ENCODE measurements at regions not wholly inside any gene's neighbourhood (a gene's known extent, or its start where the extent isn't known, plus 50 kb on each side); places are given as distances from the start of the nearest gene placed in this dataset.

DNA sequence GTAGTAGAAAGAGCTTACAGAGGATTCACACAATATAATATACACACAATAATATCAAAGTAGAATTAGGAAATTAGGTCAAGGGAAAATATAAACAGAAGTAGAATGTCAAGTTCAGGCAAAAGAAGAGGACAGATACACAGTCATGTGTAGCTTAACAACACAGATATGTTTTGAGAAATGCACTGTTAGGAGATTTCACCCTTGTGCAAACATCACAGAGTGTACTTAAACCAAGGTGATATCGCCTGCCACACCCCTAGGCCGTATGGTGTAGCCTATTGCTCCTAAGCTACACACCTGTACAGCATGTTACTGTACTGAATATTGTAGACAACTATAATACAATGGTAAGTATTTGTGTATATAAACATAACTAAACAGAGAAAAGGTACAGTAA is 110.0 kb upstream of the EDNRA start:
- TF ChIP-seq, protein P1, sequence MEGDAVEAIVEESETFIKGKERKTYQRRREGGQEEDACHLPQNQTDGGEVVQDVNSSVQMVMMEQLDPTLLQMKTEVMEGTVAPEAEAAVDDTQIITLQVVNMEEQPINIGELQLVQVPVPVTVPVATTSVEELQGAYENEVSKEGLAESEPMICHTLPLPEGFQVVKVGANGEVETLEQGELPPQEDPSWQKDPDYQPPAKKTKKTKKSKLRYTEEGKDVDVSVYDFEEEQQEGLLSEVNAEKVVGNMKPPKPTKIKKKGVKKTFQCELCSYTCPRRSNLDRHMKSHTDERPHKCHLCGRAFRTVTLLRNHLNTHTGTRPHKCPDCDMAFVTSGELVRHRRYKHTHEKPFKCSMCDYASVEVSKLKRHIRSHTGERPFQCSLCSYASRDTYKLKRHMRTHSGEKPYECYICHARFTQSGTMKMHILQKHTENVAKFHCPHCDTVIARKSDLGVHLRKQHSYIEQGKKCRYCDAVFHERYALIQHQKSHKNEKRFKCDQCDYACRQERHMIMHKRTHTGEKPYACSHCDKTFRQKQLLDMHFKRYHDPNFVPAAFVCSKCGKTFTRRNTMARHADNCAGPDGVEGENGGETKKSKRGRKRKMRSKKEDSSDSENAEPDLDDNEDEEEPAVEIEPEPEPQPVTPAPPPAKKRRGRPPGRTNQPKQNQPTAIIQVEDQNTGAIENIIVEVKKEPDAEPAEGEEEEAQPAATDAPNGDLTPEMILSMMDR (IDR thresholded peaks at IDR 0.05; ENCODE audit: low read depth, low read length): no peak
- no peak for TF ChIP-seq EZH2phosphoT487 (IDR thresholded peaks at IDR 0.05; ENCODE audit: low read depth)
